PC-9 (cell line): ENCODE measurements at regions not wholly inside any gene's neighbourhood (a gene's known extent, or its start where the extent isn't known, plus 50 kb on each side); places are given as distances from the start of the nearest gene placed in this dataset.

Experiments used
- CTCF ChIP-seq: fragments of 200-600 bp; sonication (generic); conservative IDR thresholded peaks from 2 replicates; pipeline ENCODE4 v1.6.1; 2017; ENCODE audit warnings: mixed run types, antibody characterized with exemption, mild to moderate bottlenecking, moderate library complexity
- EZH2 ChIP-seq: fragments of 200-600 bp; sonication (generic); IDR thresholded peaks from 2 replicates; pipeline ENCODE4 v1.8.0; 2017; ENCODE audit warnings: antibody characterized with exemption, low read depth

GRCh38 chr13:87057807-87058520 is 613.2 kb upstream of the SLITRK5 start:
- TF ChIP-seq CTCF (no peak), EZH2 (no peak)
